Cardiac muscle cell (in vitro differentiated cells and primary cell): ENCODE measurements at regions not wholly inside any gene's neighbourhood (a gene's known extent, or its start where the extent isn't known, plus 50 kb on each side); places are given as distances from the start of the nearest gene placed in this dataset.

Experiments
- DNase-seq, 2 donors: peaks; one replicate each; pipeline versions ENCODE4 v3.0.0 to v3.0.0-alpha.2; 2010 to 2017; ENCODE audit warnings: low read depth in 1 of 2, low spot score in 1 of 2
- H3K27ac ChIP-seq: fragments of 200-600 bp; sonication (generic); 2 replicates; pipeline ENCODE4 v1.5.1; 2016
- H3K27me3 ChIP-seq: fragments of 200-600 bp; sonication (generic); 2 replicates; pipeline ENCODE4 v1.6.0; 2016; ENCODE audit warnings: control low read depth
- H3K36me3 ChIP-seq: fragments of 200-600 bp; sonication (generic); 2 replicates; pipeline ENCODE4 v1.5.1; 2016; ENCODE audit warnings: control low read depth
- H3K4me1 ChIP-seq: fragments of 200-600 bp; sonication (generic); 2 replicates; pipeline ENCODE4 v1.8.1; 2017; ENCODE audit warnings: low read depth, mild to moderate bottlenecking, mixed run types
- H3K4me3 ChIP-seq: fragments of 200-600 bp; sonication (generic); 2 replicates; pipeline ENCODE4 v1.5.1; 2016; ENCODE audit warnings: mild to moderate bottlenecking
- H3K9me3 ChIP-seq: fragments of 200-600 bp; sonication (generic); 2 replicates; pipeline ENCODE4 v1.5.1; 2017; ENCODE audit warnings: low read depth, mild to moderate bottlenecking, control low read depth
- TF ChIP-seq, protein P1 (sequence below): IDR thresholded peaks from 2 replicates; pipeline ENCODE4 v1.5.1; 2012; ENCODE audit warnings: low read depth, mild to moderate bottlenecking, low read length

DNA sequence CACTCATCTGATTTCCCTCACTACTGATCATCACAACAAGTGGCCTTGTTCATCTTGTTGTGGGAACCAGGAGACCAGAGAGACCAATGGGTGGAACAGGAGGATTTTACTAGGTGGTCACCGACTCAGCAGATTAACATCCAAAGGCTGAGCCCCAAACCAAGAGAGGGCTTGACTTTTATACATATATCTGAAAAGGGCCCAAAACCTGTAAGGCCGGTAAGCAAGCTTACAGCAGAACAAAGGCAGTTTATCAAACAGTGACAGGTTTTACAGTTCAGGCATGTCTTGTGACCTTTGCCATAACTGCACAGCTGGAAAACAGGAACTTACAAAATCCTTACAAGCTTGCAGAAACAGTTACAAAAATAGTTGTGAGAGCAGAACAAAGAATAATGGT, 195.9 kb downstream of the OR13H1 start:
- Histone ChIP-seq H3K9me3 (no peaks in the 10 kb centered on the region), H3K4me1 (no peaks in the 10 kb centered on the region), H3K36me3 (peaks cover 12% of the 10 kb centered on the region), H3K27ac (no peak overlapping the region), H3K4me3 (no peak overlapping the region), H3K27me3 (no peaks in the 10 kb centered on the region)
- TF ChIP-seq, protein P1, sequence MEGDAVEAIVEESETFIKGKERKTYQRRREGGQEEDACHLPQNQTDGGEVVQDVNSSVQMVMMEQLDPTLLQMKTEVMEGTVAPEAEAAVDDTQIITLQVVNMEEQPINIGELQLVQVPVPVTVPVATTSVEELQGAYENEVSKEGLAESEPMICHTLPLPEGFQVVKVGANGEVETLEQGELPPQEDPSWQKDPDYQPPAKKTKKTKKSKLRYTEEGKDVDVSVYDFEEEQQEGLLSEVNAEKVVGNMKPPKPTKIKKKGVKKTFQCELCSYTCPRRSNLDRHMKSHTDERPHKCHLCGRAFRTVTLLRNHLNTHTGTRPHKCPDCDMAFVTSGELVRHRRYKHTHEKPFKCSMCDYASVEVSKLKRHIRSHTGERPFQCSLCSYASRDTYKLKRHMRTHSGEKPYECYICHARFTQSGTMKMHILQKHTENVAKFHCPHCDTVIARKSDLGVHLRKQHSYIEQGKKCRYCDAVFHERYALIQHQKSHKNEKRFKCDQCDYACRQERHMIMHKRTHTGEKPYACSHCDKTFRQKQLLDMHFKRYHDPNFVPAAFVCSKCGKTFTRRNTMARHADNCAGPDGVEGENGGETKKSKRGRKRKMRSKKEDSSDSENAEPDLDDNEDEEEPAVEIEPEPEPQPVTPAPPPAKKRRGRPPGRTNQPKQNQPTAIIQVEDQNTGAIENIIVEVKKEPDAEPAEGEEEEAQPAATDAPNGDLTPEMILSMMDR, result no peak
- DNase-seq, result no peak

DNA sequence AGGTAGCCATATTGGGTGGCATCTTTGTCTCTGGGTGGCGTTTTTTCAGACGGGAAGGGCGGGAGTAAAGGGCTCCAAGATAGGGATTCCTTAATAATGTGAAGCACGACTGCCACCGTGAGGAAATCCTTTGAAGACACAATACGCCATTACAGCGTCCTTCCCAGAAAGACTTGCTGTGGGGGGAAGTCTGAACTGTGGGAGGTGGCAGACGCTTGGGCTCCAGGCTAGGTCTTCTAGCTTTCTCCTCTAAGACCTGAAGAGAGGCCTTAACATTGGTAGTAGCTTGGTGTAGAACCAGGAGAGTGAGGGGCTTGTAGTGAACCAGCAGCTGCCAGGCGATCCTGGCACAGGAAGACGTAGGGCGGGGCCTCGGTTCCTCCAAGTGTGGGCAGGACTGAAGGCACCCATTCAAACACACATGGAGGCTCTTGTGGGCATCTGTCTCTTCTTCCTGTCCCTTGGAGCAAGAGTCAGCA, 197.3 kb downstream of the OR13H1 start:
- H3K4me3 ChIP-seq, result no peak overlapping the region
- TF ChIP-seq, protein P1, result no peak
- no peak overlapping the region for H3K27ac ChIP-seq
- no peaks in the 10 kb centered on the region for H3K4me1 ChIP-seq
- no peaks in the 10 kb centered on the region for H3K9me3 ChIP-seq
- peaks cover 21% of the 10 kb centered on the region for H3K36me3 ChIP-seq
- DNase-seq, result no peak
- H3K27me3 ChIP-seq, result no peaks in the 10 kb centered on the region

DNA sequence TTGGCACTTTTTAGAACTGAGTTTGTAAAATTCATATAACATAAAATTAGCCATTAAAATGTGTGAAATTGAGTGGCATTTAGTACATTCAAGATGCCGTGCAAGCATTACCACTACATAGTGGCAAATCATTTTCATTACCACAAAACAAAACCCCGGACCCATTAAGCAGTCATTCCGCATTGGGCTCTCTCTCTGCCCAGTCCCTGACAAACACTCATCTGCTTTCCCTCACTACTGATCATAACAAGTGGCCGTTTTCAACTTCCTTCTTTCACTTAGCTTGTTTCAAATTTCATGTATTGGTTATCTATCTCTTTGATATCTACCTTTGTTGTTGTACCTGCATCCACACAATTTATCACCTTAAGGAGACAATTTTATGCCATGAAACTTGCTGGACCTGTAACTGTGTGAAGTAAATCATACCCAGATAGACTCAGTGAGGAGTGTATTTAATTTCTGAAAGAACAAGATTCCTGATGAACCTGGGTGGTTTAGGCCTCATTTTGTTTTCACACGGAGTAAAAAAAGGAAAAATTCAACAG, 202.1 kb downstream of the OR13H1 start:
- Histone ChIP-seq H3K36me3 (peaks cover 47% of the 10 kb centered on the region), H3K27ac (no peak overlapping the region)
- TF ChIP-seq, protein P1, result no peak

DNA sequence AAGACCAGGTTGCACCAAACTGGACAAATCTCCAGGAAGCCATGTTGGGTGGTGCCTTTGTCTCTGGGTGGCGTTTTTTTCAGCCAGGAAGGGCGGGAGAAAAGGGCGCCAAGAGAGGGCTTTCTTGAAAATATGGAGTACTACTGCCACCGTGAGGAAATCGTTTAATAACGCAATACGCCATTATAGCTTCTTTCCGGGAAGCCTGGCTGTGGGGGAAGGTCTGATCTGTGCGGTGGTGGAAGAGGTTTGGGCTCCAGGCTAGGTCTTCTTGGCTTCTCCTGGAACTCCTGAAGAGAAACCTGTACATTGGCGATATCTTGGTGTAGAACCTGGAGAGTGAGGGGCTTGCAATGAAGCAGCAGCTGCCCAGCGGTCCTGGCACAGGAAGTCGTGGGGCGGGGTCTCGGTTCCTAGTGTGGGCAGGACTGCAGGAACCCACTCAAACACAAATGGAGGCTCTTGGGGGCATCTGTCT, 202.7 kb downstream of the OR13H1 start:
- H3K27ac ChIP-seq, result no peak overlapping the region
- peaks cover 47% of the 10 kb centered on the region for H3K36me3 ChIP-seq
- no peaks in the 10 kb centered on the region for H3K4me1 ChIP-seq
- no peak overlapping the region for H3K4me3 ChIP-seq
- H3K9me3 ChIP-seq, result no peaks in the 10 kb centered on the region
- TF ChIP-seq, protein P1, result no peak
- DNase-seq, result no peak
- no peaks in the 10 kb centered on the region for H3K27me3 ChIP-seq

More for the DNA sequence above, 202.1 kb downstream of the OR13H1 start:
- H3K9me3 ChIP-seq, result no peaks in the 10 kb centered on the region
- no peaks in the 10 kb centered on the region for H3K27me3 ChIP-seq
- no peak for DNase-seq
- no peaks in the 10 kb centered on the region for H3K4me1 ChIP-seq
- no peak overlapping the region for H3K4me3 ChIP-seq

DNA sequence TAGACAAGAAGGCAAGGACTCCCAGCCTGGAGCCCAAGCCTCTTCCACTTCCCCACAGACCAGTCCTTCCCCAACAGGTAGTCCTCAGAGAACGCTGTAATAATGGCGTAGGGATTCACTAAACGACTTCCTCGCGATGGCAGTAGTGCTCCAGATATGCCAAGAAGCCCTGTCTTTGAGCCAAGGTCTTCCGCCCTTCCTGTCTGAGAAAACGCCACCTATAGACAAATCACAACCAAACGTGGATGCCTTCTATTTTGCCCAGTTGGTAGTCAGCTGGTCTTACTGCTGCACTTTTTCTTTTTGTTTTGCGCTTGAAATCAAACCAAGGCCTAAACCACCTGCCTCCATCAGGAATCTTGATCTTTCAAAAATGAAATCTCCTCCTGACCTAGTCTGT, 203.3 kb downstream of the OR13H1 start:
- H3K36me3 ChIP-seq, result peaks cover 54% of the 10 kb centered on the region

More for the DNA sequence above, 203.3 kb downstream of the OR13H1 start:
- Histone ChIP-seq H3K4me3 (no peak overlapping the region), H3K27me3 (no peaks in the 10 kb centered on the region), H3K27ac (no peak overlapping the region), H3K9me3 (no peaks in the 10 kb centered on the region), H3K4me1 (no peaks in the 10 kb centered on the region)
- TF ChIP-seq, protein P1, result no peak
- DNase-seq, result no peak
